ENCODE measurements at regions not wholly inside any gene's neighbourhood (a gene's known extent, or its start where the extent isn't known, plus 50 kb on each side); places are given as distances from the start of the nearest gene placed in this dataset.

DNA sequence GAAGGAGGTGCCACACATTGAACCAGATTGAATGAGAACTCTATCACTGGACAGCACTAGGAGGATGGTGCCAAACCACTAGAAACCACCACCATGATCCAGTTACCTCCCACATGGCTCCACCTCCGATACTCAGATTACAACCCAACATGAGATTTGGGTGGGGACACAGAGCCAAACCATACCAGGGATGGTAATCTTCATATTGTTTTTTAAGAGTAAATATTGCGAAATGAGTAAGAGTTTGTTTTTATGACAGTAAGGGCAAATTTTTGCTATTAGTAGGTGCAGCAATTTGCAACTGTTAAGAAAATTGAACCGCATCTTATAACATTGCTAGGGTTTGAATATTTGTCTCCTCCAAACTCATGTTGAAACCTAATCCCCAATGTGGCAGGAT lies 891.5 kb downstream of the NLGN4X start:
- intact Hi-C loops (cut with micrococcal nuclease) = no loop called here
- Histone ChIP-seq H3K79me2 (ENCODE audit: control insufficient read depth, insufficient read depth, low read length) (no peaks in the 10 kb centered on the region), H3K36me3 (ENCODE audit: control insufficient read depth, insufficient read depth, low read length) (no peaks in the 10 kb centered on the region), H4K20me1 (replicated peaks; ENCODE audit: control insufficient read depth, insufficient read depth, low read length) (no peaks in the 10 kb centered on the region), H3K27me3 (ENCODE audit: control insufficient read depth in 2 of 2, insufficient read depth in 2 of 2, low read length in 2 of 2) (no peaks in the 10 kb centered on the region), H3K4me1 (replicated peaks in 1 of 2; ENCODE audit: control insufficient read depth in 2 of 2, insufficient read depth in 2 of 2, low read length in 2 of 2) (no peaks in the 10 kb centered on the region), H3K4me2 (ENCODE audit: insufficient read depth, low read length) (no peak overlapping the region), H3K4me3 (no peak overlapping the region), H2AFZ (ENCODE audit: low read depth, low read length) (no peak overlapping the region), H3K9ac (ENCODE audit: insufficient read depth in 1 of 2, low read depth in 2 of 2, low read length in 2 of 2) (no peak overlapping the region), H3K9me1 (ENCODE audit: control insufficient read depth, insufficient read depth, low read length) (no peaks in the 10 kb centered on the region), H3K27ac (ENCODE audit: extremely low read depth, low read depth, low read length) (no peak overlapping the region), H3K9me3 (replicated peaks; ENCODE audit: control insufficient read depth, insufficient read depth, low read depth, low read length) (no peaks in the 10 kb centered on the region)
- FAIRE-seq = no peak
- TF ChIP-seq TBL1XR1 (IDR thresholded peaks at IDR 0.05; ENCODE audit: low read length in 2 of 2) = no peak
- TF ChIP-seq HLTF (IDR thresholded peaks at IDR 0.05) = no peak
- no peak for TF ChIP-seq POLR2AphosphoS5 (IDR thresholded peaks at IDR 0.05; ENCODE audit: control insufficient read depth, insufficient read depth, low read depth, low read length)
- no peak for ATAC-seq
- no TSS peak for BruUV-seq (replicated peaks)
- POLR2A ChIA-PET = no interaction called here
- DNase-seq (ENCODE audit: extremely low read depth in 1 of 4, low spot score in 3 of 4) = no peak
- in situ Hi-C loops (cut with MboI) = no loop called here
- 6% methylated on average over 3 of the region's 3 CpGs for WGBS (ENCODE audit: insufficient coverage, low coverage, missing lambda C conversion rate)
- CTCF ChIA-PET (ENCODE audit: low intra/inter-chr PET ratio) = no interaction called here

- Histone ChIP-seq H3K4me3 (no peak overlapping the region), H3K9me3 (replicated peaks; ENCODE audit: control insufficient read depth, insufficient read depth, low read depth, low read length) (no peaks in the 10 kb centered on the region), H3K27ac (ENCODE audit: extremely low read depth, low read depth, low read length) (no peak overlapping the region), H3K27me3 (ENCODE audit: control insufficient read depth in 2 of 2, insufficient read depth in 2 of 2, low read length in 2 of 2) (no peaks in the 10 kb centered on the region), H3K4me2 (ENCODE audit: insufficient read depth, low read length) (no peak overlapping the region), H3K36me3 (ENCODE audit: control insufficient read depth, insufficient read depth, low read length) (no peaks in the 10 kb centered on the region), H4K20me1 (replicated peaks; ENCODE audit: control insufficient read depth, insufficient read depth, low read length) (no peaks in the 10 kb centered on the region), H3K9ac (ENCODE audit: insufficient read depth in 1 of 2, low read depth in 2 of 2, low read length in 2 of 2) (no peak overlapping the region), H3K9me1 (ENCODE audit: control insufficient read depth, insufficient read depth, low read length) (no peaks in the 10 kb centered on the region), H2AFZ (ENCODE audit: low read depth, low read length) (no peak overlapping the region), H3K79me2 (ENCODE audit: control insufficient read depth, insufficient read depth, low read length) (no peaks in the 10 kb centered on the region), H3K4me1 (replicated peaks in 1 of 2; ENCODE audit: control insufficient read depth in 2 of 2, insufficient read depth in 2 of 2, low read length in 2 of 2) (no peaks in the 10 kb centered on the region)
- intact Hi-C loops (cut with micrococcal nuclease) = no loop called here
- DNase-seq (ENCODE audit: extremely low read depth in 1 of 4, low spot score in 3 of 4) (no peak), ATAC-seq (no peak), FAIRE-seq (no peak)
- POLR2A ChIA-PET = no interaction called here
- TF ChIP-seq KLF13 (tag; IDR thresholded peaks at IDR 0.05; ENCODE audit: borderline replicate concordance, low read depth) (no peak), POLR2H (tag; IDR thresholded peaks at IDR 0.05; ENCODE audit: low read depth) (no peak), BHLHE40 (IDR thresholded peaks at IDR 0.05; ENCODE audit: low read length) (no peak), ESRRA (IDR thresholded peaks at IDR 0.05; ENCODE audit: borderline replicate concordance, low read depth) (no peak), ZC3H8 (IDR thresholded peaks at IDR 0.05) (no peak), ELK3 (CRISPR knock-in tag; IDR thresholded peaks at IDR 0.05) (no peak)
- CTCF ChIA-PET (ENCODE audit: low intra/inter-chr PET ratio) = no interaction called here
- no TSS peak for BruUV-seq (replicated peaks)
- in situ Hi-C loops (cut with MboI) = no loop called here
- 0% methylated on average over 1 of the region's 1 CpG for WGBS (ENCODE audit: insufficient coverage, low coverage, missing lambda C conversion rate)
Observed at GRCh38 chrX:5324546-5324945, 904.1 kb downstream of the NLGN4X start.
